HG03045 (cell line): ENCODE measurements at regions not wholly inside any gene's neighbourhood (a gene's known extent, or its start where the extent isn't known, plus 50 kb on each side); places are given as distances from the start of the nearest gene placed in this dataset.

Source experiments
- ATAC-seq: cut with Tn5 transposase; IDR thresholded peaks from one replicate; pipeline ENCODE4 v1.9.1; 2021; ENCODE audit warnings: mild to moderate bottlenecking, moderate library complexity; ENCODE audit not compliant: unreplicated experiment

DNA sequence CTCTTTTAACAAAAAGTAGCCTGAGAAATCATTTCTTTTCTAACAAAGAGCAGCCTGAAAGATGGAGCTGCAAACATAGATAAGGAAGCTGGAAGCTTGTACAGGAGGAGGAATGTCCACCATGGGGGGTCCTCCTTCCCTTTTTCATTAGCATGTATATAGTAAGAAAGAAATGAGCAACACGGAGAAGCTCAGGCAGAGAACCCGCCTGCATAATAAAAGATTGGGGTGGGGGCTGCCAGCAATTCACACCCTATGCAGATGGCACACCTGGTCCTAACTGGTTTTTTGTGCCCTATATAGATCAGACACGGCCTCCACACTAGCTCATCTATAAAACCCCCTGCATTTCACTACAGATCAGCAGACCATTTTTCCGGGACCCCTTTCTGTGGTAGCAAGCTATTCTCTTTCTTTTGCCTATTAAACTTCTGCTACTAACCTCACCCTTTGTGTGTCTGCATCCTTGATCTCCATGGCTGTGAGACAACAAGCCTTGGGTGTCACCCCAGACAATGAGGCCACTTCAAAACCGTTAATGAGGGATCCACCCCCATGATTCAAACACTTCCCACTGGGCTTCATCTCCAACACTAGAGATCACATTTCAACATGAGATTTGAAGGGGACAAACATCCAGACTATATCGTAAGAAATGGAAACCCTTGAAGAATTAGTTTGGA, 167.5 kb upstream of the FREM2 start:
- no peak for ATAC-seq

- ATAC-seq = no peak
Measured at GRCh38 chr13:38520041-38520440, 166.8 kb upstream of the FREM2 start.

GRCh38 chr13:38527140-38527539, 159.7 kb upstream of the FREM2 start:
- ATAC-seq = no peak

DNA sequence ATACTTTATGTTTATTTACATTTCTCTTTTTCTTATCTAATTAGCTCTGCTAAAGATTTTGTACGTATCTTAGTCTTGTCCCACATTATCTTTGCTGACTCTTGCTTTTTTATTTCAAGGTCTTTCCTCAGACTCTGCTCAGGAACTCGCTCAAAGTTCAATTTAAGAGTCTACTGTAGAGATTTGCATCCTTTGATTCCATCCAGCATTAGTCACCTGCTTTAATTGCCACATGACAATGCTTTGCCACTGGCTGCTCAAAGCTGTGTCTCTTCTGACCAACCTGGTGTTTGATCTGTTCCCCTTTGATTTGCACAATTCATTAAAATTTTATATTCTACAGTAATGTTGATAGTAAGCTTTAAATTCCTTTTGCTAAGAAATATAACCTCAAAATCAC, 157.9 kb upstream of the FREM2 start:
- no peak for ATAC-seq

- ATAC-seq = no peak
Measured at GRCh38 chr13:38530492-38530891, 156.4 kb upstream of the FREM2 start.

DNA sequence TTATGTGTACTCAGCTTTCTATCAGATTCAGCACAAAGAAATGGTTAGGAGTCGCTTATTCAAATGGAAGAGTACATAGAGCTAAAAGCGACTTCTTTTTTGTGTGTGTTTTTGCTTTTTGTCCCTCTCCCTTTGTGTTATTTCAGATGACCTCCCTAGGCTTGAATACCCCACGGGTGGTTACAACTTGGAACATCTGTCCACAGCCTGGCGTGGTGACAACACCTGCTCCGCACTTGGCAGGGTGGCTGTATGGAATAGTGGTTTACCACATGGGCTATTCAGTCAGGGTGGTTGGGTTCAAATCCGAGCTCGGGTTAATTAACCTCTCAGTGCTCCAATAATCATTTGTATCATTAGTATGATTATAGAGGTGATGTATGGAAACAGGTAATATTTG, 151.6 kb upstream of the FREM2 start:
- ATAC-seq = no peak

- ATAC-seq = no peak
Measured at GRCh38 chr13:38537051-38537450, 149.8 kb upstream of the FREM2 start.

- ATAC-seq = no peak
Measured at GRCh38 chr13:38538422-38538821, 148.5 kb upstream of the FREM2 start.

DNA sequence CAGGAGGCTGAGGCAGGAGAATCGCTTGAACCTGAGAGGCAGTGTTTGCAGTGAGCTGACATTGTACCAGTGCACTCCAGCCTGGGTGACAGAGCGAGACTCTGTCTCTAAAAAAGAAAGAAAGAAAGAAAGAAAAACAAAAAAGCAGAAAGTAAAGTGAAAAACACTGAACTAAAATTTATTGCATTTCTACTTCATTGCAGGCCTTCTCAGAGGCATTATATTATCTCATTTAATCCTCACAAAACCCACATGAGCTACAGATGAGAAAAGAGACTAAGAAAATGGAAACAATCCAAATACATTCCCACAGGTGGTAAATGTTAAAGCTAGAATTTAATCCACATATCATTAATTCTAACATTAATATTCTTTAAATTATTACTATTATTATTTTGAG, 147.2 kb upstream of the FREM2 start:
- ATAC-seq = no peak

GRCh38 chr13:38542601-38543000, 144.3 kb upstream of the FREM2 start:
- ATAC-seq = no peak

DNA sequence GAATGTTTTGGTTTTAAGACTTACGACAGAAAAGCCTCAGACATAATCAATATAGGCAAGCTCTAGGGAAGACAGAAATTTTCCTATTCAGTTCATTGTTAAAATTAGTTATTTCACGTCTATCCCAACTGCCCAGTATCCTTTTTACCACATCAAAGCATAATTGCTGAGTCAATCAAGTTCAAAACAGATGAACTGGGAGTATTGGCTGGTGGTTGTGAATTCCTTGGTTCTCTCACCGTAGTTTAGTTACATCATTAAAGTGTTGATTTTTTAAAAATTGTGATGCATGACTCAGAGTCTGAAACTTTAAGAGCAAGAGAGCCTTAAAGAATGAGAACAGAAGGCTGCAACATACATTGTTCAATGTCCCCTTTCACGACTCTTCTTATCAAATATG, 143.3 kb upstream of the FREM2 start:
- no peak for ATAC-seq

GRCh38 chr13:38563739-38564138, 123.1 kb upstream of the FREM2 start:
- ATAC-seq = no peak

DNA sequence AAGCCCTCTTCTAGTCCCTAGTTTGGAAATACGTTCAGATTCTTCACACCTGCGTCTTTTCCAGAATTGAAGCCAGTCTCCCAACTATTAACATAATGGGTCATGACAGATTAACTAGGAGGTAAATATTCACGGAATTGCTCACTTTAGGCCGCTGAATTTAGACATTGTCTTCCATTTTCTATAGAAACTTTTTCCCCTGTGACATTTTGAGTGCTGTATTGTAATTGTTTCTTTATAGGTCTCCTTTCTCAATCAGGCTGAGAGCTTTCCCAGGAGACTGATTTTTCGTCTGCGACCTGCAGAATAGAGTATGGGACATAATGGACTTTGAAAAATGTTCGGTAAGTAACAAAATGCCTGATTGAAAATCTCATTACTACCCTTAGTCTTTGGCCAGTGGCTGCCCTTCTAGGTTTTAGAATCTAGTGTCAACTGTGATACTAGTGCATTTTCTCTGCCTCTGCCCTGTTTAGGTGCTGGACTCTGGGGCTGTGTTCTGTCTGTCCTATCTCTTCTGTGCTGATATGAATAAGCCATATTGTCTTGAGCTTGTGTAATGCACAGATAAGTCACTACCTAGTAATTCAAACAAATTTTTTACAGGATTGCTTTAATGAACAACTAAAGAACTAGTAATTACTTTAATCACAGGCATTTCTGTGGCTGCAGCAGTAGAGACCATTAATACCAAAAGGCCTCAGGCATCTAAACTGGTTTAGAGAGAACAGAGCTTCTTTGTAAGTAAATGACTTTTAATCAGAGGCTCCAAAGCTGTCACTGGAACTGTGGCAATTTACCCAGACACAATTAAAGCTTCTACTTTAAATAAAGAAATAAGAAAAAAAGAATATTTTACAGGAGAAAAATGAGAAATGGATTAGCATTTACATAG, 122.4 kb upstream of the FREM2 start:
- ATAC-seq = no peak

DNA sequence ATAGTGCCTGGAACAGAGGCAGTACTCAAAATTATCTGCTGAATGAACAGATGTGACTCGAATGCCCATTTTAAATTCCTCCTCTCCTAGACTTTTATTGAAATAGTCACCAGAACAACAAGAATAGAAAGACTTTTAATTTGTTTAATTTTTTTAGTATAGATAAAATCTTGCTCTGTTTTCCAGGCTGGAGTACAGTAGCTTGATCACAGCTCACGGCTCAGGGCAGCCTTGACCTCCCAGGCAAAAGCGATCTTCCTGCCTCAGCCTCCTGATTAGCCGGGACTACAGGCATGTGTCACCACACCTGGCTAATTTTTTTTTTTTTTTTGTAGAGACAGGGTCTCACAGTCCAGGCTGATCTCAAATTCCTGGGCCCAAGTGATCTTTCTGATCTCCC, 120.9 kb upstream of the FREM2 start:
- ATAC-seq = no peak

DNA sequence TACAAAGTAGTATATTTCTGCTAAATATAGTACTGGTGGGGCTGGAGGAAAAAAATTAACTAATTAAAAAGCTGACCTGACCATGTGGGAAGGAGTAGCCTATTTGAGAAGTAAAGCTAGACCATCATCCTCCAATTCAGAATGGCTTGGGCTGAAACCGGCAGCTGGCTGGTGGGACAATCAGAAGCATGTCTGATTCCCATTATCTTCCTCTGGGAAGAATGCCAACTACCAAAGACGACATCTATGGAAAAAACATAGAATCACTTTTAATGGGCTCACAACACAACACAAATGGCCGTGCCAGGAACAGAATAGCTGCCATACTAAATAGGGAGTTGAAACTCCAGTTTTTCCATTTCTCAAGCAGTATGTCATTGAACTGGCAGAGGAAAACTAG, 120.4 kb upstream of the FREM2 start:
- no peak for ATAC-seq

GRCh38 chr13:38570706-38571105, 116.2 kb upstream of the FREM2 start:
- ATAC-seq = no peak

GRCh38 chr13:38575427-38575826, 111.5 kb upstream of the FREM2 start:
- ATAC-seq = no peak

- ATAC-seq = no peak
Measured at GRCh38 chr13:38577048-38577447, 109.8 kb upstream of the FREM2 start.

DNA sequence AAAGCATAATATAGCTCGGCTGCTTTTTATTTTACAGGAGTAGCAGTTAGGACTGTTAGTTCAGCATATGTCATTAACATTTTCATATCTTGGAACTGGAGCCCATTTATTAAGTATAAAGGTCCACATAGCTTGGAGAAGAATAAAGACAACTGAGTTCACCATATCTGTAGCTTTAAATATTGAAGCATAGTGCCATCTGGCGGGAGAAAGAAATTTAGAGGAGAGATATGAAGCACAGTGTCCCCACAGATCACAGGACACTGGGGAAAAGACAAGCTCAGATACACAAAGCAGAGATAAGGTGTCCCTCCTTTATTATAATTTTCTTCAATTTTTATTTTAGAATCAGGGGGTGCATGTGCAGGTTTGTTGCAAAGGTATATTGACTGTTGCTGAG, 104.7 kb upstream of the FREM2 start:
- ATAC-seq = no peak

DNA sequence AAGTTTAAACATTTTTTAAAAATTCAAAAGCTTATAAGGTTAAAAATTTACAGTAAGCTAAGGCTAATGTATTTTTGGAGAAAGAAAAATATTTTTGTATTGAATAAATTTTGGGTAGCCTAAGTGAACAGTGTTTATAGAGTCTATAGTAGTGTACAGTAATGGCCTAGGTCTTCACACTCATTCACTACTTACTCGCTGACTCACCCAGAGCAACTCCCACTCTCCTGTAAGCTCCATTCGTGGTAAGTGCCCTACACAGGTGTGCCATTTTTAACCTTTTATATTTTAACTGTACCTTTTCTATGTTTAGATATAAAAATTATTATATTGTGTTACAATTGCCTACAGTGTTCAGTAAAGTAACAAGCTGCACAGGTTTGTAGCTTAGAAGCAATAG, 96.6 kb upstream of the FREM2 start:
- no peak for ATAC-seq

- no peak for ATAC-seq
Measured at GRCh38 chr13:38590796-38591507, 95.9 kb upstream of the FREM2 start.

- ATAC-seq = no peak
Measured at GRCh38 chr13:38602266-38602665, 84.6 kb upstream of the FREM2 start.
